Transverse colon (tissue), 3 donors: ENCODE measurements at regions not wholly inside any gene's neighbourhood (a gene's known extent, or its start where the extent isn't known, plus 50 kb on each side); places are given as distances from the start of the nearest gene placed in this dataset.

Experiments
- EP300 ChIP-seq: sonication (generic); formaldehyde crosslinking; IDR thresholded peaks from one replicate; pipeline ENCODE4 v1.6.1; 2017; ENCODE audit warnings: antibody characterized with exemption, low read depth
- POLR2A ChIP-seq: fragments of 450-650 bp; IDR thresholded peaks from one replicate; pipeline ENCODE4 v1.6.1; 2016; ENCODE audit warnings: antibody characterized with exemption, mild to moderate bottlenecking, moderate library complexity
- POLR2AphosphoS5 ChIP-seq, 3 donors: sonication (generic); formaldehyde crosslinking; IDR thresholded peaks; one replicate each; pipeline ENCODE4 v1.6.1; 2016; ENCODE audit warnings: antibody characterized with exemption in 3 of 3

DNA sequence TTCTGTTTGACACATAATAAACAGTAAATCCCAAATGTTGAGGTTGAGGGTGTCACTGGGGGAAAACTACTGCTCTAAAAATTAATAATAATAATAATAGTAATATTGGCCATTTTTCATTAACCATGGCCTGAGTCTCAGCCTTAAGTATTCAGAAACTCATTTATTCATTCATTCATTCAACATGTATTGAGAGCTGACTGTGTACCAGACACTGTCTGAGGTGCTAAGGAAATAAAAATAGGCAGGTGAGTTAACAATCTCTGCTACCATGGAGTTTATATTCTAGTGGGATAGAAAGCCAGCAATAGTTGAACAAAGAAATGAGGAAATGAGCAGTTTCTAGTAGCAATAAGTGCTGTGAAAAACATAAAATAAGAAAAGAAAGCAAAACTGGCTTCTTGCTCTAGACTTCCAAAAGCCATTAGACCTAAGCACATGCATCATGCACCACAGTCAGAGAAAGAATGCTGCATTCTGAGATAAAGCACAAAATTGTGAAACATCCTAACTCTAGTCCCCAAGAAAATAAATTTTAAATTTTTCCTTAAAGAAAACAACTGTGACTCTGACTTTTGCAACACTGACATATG, 278.7 kb downstream of the RCHY1 start:
- no peak for TF ChIP-seq EP300
- TF ChIP-seq POLR2AphosphoS5 (IDR thresholded peaks at IDR 0.05), result no peak
- no peak for TF ChIP-seq POLR2A
